Hindlimb muscle (tissue), 1 donor: ENCODE measurements at regions not wholly inside any gene's neighbourhood (a gene's known extent, or its start where the extent isn't known, plus 50 kb on each side); places are given as distances from the start of the nearest gene placed in this dataset.
"Not testable (repeated sequence)": the region's sequence is repeated elsewhere in the genome, so short reads cannot be mapped to it uniquely, and the experiment has no call there.

ENCODE experiments used
- DNase-seq: peaks from one replicate; pipeline ENCODE4 v3.0.0-alpha.2; 2013

- no peak for DNase-seq
These were observed 65.1 kb downstream of the SPRY4 start for GRCh38 chr5:142259758-142260157.

- no peak for DNase-seq
These were observed 69.0 kb downstream of the SPRY4 start for GRCh38 chr5:142255831-142256230.

GRCh38 chr5:142254431-142254830 lies 70.4 kb downstream of the SPRY4 start:
- peak; percentile 26 for DNase-seq

GRCh38 chr5:142253938-142254337 lies 70.9 kb downstream of the SPRY4 start:
- DNase-seq: peak; percentile 20

GRCh38 chr5:142250119-142250518 lies 74.7 kb downstream of the SPRY4 start:
- no peak for DNase-seq

- peak; percentile 26 for DNase-seq
These were observed 75.9 kb downstream of the SPRY4 start for GRCh38 chr5:142248853-142249462.

GRCh38 chr5:142246258-142246657 lies 78.6 kb downstream of the SPRY4 start:
- DNase-seq: peak; percentile 38

GRCh38 chr5:142245786-142246185 lies 79.0 kb downstream of the SPRY4 start:
- no peak for DNase-seq

- no peak for DNase-seq
These were observed 80.4 kb downstream of the SPRY4 start for GRCh38 chr5:142244440-142244839.

GRCh38 chr5:142242272-142242671 lies 82.5 kb downstream of the SPRY4 start:
- no peak for DNase-seq

GRCh38 chr5:142239394-142240159 lies 85.2 kb downstream of the SPRY4 start:
- DNase-seq: no peak

- no peak for DNase-seq
These were observed 87.1 kb downstream of the SPRY4 start for GRCh38 chr5:142237707-142238106.

GRCh38 chr5:142236673-142237290 lies 88.0 kb downstream of the SPRY4 start:
- DNase-seq: not testable (repeated sequence)

- no peak for DNase-seq
These were observed 88.8 kb downstream of the SPRY4 start for GRCh38 chr5:142235870-142236672.

- DNase-seq: no peak
These were observed 89.6 kb downstream of the SPRY4 start for GRCh38 chr5:142235050-142235797.

- no peak for DNase-seq
These were observed 91.5 kb downstream of the SPRY4 start for GRCh38 chr5:142233083-142234032.

GRCh38 chr5:142230949-142231348 lies 93.9 kb downstream of the SPRY4 start:
- not testable (repeated sequence) for DNase-seq

- no peak for DNase-seq
These were observed 99.7 kb downstream of the SPRY4 start for GRCh38 chr5:142225141-142225540.

- no peak for DNase-seq
These were observed 101.8 kb downstream of the SPRY4 start for GRCh38 chr5:142222866-142223558.

GRCh38 chr5:142222225-142222865 lies 102.5 kb downstream of the SPRY4 start:
- no peak for DNase-seq
